Stimulated activated CD4-positive, alpha-beta T cell treated with anti-CD3 and anti-CD28 coated beads, Interleukin-12 subunit alpha, Interleukin-12 subunit beta, amount 100 ng/mL, for 4 hours (primary cell): ENCODE measurements at regions not wholly inside any gene's neighbourhood (a gene's known extent, or its start where the extent isn't known, plus 50 kb on each side); places are given as distances from the start of the nearest gene placed in this dataset.

Source experiments
- DNase-seq: peaks from one replicate; pipeline ENCODE4 v3.0.0-alpha.2; 2020

GRCh38 chr5:44868541-44868940 is 59.8 kb downstream of the MRPS30 start:
- DNase-seq: no peak

DNA sequence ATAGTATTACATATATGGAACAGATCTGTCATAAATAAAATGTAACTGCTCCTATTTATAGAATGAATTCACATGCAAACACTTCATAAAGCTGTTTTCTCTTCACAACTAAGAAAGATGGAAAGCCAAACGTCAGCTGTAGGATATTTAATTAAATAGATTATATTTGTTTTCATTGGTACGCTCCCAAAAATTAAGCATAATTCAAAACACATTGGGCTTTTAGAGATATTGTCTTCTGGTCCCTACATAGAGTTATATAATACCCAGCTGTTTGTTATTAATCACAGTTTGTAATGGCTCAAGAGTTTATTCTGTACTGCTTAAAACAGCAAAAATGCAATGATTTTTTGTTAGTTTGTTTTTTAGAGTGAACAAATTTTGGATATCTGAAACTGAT is 61.2 kb downstream of the MRPS30 start:
- DNase-seq: no peak

DNA sequence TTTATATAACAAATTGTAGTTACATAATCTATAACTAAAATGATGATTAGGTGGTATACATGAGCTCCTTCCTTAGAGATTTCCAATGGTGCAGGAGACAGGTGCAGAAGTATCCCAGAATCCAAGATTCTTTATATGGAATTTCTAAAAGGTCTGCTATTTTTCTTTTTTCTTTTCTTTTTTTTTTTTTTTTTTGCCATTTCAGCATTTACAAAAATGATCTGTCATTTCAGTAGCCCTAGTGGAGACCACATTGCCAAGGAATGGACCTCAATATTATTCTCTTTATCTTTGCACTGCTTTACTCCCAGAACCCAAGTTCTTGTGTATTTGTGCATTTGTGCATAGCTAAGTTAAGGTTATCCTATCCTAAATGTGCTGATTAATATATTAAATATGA is 61.7 kb downstream of the MRPS30 start:
- no peak for DNase-seq

GRCh38 chr5:44871401-44871800 is 62.7 kb downstream of the MRPS30 start:
- no peak for DNase-seq

DNA sequence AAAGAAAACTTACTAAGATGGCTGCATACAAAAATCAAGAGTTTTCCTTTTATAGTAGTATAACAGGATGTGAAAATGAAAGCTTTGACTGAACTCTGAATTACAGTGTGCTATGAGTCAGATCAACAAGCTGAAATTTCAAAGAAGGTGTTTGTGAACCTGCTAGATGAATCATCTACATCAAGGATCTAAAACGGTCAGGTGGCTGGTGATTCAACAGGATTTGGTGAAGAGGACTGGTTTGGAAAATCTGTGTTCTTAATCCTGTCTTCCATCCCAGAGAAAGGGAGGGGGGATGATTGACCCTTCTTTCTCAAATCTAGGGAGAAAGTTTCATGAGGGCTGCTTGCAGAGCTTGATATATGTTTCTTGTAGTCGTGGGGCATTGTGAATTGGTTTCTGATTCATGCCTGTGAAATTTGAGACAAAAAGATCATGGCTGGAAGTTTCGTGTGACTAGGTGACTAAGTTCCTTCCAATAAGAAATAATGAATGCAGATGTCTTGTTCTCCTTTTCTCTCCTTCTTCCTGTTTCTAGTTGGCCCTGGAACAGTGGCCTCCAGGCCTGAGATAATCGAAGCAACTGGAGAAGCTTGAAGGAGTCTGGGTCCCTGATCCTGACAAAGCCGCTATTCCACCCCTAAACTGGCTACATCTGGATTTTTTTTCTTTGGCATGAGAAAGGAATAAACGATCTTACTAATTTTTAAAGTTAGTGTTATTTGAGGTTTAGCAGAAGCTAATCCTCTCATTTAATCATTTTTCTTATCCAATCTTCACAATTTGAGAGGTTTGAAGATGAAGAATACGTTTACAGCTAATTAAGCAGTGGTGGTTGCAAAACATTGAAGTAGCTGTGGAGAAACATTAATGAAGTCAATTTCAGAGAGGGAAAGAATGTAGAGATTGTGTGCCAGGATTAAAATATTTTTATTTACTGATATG is 67.2 kb downstream of the MRPS30 start:
- peak; percentile 8 for DNase-seq

DNA sequence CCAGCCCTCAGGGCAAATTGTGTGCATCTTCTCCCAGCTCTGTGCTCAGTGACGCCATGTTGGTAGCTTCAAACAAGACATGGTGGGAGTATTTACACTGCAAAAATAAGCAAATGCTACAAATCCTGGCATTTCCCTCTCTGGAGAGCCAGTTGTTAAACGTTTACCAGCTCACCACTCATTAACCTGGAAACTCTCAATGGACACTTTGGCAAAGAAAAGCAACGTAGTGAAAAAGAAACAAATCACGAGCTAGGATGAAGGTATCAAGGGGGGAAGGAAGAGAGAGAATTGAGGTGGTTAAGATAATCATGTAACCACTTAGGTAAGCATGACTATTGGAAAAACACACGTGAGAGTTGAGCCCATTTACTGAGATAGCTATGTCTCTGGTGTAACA is 72.5 kb downstream of the MRPS30 start:
- no peak for DNase-seq

GRCh38 chr5:44884036-44884435 is 75.3 kb downstream of the MRPS30 start:
- no peak for DNase-seq

- no peak for DNase-seq
These were observed 77.2 kb downstream of the MRPS30 start for GRCh38 chr5:44885903-44886302.

DNA sequence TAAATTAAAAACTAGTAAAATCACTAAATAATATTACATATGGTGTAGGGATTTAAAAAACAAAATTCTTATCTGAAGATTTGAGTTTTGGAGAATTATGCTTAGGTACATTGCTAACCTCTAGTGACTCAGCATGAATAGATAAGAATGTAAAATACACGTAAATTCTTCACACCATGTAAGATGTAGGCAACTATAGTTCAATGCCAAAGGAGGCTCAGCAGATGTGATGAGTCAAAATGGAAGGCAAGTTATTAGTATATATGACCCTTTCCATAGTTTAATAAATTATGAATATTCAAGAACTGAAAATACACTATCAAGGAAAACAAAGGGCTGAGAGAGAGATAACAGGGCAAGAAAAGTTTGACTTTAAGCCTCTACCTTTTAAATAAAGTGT is 79.0 kb downstream of the MRPS30 start:
- DNase-seq: no peak

DNA sequence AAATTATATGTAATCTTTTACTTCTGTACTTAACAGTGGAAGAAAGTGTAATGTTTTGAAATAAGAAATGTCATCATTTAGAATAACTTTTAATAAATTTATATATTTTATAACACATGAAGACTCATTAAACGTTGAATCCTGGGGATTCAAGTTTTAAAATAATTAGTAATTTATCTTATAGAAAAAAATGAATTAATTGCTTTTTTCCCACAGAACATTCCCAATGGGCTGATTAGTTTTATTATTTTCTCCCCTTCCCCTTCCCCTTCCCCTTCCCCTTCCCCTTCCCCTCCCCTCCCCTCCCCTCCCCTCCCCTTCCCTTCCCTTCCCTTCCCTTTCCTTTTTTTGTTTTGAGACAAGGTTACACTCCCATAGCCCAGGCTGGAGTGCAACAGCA is 79.7 kb downstream of the MRPS30 start:
- DNase-seq: no peak

DNA sequence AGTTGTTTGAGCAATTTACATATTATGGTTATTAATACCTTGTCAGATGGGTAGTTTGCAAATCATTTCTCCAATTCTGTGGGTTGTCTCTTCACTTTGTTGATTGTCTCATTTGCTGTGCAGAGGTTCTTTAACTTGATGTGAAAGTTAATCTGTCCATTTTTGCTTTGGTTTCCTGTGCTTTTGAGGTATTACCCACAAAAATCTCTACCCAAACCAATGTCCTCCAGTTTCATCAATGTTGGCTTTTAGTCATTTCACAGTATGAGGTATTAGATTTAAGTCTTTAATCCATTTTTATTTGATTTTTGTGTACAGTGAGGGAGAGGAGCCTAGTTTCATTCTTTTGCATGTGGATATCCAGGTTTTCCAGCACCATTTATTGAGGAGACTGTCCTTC is 82.4 kb downstream of the MRPS30 start:
- no peak for DNase-seq

DNA sequence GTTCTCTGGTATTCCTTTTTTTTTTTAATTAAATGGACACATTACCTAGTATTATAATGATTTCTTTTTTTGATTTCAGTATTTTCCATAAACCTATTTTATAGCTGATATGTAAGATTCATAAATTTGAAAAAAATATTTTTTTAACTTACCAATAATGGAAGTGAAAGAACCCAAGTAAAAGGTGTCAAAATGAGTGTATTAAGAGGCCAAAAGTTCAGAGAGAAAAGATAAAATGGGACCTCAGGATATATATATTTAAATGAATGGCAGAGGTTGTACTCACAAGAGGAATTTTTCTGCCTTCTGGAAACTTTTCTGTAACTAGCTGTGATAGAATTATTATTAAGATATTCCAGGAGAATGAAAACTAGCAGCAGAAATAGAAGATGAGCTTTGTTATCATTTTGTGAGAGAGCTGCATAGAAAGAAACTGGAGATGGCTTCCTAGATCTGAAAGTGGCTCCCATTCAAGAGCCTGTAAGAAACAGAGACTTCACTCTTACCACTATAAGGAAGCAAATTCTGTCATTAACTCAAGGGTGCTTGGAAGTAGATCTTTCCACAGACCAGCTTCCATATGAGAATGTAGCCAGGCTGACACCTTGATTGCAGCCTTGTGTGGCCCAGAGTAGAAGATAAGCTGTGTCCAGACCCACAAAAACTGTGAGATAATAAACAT is 91.7 kb downstream of the MRPS30 start:
- DNase-seq: no peak

DNA sequence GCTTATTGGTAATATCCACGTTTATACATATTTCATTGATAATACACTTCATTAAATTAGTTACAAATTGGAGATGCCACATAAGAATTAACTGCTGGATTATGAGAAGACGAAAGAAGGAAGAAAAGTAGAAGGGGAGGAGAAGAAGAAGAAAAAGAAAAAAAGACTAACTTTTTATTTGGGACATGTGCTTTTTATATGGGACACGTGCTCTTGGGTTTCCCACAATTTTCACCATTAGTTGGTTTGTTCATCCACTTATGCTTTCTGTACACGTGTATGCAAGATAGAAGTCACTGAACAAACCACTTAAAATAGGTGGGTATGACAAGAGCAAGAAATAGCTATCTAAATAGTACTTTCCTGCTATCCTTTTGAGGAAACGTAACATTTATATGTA is 98.6 kb downstream of the MRPS30 start:
- no peak for DNase-seq

DNA sequence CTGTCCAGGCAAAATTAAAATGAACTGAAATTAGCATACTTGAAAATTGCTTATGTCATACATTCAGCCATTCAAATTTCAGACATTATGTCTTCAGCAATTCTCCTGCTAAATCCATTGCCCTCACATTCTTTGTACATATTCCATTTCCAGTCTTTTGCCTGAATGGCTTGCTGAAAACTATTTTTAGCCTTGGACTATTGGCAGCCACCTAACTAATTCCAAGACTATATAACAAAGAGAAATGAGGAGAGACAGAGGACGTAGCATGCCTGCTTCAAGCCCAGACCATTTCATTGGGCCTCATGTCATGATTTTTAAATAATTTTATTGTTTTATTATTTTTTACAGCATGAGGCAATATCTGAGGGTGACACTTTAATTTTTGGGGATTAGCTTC is 100.3 kb downstream of the MRPS30 start:
- DNase-seq: no peak

GRCh38 chr5:44911501-44911900 is 102.8 kb downstream of the MRPS30 start:
- no peak for DNase-seq

- DNase-seq: no peak
These were observed 105.5 kb downstream of the MRPS30 start for GRCh38 chr5:44914221-44914620.

DNA sequence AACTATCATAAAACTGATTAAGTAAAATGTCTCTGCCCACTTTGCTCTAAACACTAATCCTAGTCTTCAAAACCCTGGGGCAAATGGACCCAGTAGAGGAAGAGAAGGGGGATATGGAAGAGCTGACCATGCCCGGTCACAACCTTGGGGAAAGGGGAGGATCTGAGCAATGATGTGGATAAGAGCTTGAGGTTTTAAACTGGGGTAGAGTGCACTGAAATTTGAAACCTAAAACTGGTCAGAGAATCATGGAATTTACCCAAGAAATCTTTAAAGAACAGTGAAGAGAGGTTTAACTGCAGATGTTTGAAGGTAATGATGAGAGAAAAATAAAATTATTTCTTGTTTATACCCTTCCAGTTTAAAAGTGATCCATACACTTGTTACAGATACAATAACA is 110.8 kb downstream of the MRPS30 start:
- no peak for DNase-seq

DNA sequence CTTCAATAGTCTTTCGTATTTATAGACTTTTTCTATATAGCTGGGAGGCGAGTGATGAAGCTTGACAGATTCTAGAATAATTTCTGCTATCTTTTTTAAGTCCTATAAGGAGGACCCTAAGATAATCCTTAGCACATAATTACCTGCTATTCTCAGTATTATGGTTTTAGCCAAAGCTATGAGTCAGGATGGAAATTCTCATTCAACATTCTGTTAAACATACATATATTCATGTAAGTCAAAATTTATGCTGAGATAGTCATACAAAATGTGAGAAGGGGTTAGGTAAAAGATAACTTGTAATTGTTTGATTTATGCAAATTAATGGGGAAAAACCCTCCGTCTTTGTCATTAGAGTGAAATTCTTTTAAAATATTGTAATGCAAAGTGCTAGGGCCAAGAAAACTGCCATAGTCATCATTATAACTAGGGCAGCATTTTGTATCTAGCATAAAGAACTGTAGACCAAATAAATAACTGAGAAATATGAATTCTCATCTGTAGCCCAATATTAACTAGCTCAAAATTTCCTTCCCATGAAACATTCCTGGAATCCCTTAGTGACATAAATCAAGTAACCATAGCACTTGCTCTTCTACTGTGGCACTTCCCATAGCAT is 118.5 kb downstream of the MRPS30 start:
- DNase-seq: no peak

- no peak for DNase-seq
These were observed 124.3 kb downstream of the MRPS30 start for GRCh38 chr5:44932922-44933585.

GRCh38 chr5:44933686-44934085 is 124.9 kb downstream of the MRPS30 start:
- DNase-seq: no peak

DNA sequence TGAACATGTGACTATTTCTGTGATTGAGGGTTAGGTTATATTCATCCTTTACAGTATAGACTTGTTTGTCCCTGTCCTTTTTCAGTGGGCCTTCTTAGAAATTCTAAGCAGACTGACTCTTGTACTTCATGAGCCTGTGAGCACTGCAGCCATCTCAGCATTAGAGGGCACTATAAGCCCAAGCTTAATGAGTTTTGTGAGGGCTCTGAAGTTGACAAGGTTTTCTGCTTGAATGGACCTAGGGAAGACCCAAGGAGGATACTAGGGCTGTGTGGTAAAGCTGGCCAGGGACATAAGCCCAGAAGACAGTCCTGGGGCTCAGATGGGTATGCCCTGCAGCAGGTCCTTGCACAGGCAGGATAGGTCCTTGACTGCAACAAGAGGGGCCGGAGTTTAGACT is 126.5 kb downstream of the MRPS30 start:
- DNase-seq: no peak

DNA sequence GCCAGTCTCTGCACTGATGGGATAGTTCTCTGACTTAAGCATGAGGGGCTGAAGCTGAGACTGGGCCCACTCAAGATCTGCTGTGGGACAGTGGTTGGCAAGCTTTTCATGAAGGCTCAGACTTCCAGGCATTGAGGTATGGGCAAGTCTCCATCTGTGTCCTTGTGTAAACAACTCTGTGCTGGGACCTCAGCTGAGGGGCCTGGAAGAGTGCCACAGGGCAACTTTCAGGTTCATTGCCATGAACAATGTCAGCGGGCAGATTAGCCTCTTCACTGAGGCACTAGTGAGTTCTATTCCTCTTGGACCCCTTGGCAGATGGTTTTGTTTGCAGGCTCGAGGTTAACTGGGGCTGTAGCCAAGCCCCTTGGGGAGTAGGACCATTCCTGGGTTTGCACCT is 127.1 kb downstream of the MRPS30 start:
- DNase-seq: no peak

- DNase-seq: no peak
These were observed 133.8 kb downstream of the MRPS30 start for GRCh38 chr5:44942524-44943001.
